Panc1 (cell line): ENCODE measurements at regions not wholly inside any gene's neighbourhood (a gene's known extent, or its start where the extent isn't known, plus 50 kb on each side); places are given as distances from the start of the nearest gene placed in this dataset.

Source experiments
- POLR2AphosphoS5 ChIP-seq: IDR thresholded peaks from 2 replicates; pipeline ENCODE4 v1.6.1; 2012; ENCODE audit warnings: mild to moderate bottlenecking, low read depth, low read length, moderate library complexity
- TF ChIP-seq, protein P1 (sequence below): fragments of 450-650 bp; IDR thresholded peaks from 2 replicates; pipeline ENCODE4 v1.5.1; 2017; ENCODE audit warnings: mild to moderate bottlenecking

DNA sequence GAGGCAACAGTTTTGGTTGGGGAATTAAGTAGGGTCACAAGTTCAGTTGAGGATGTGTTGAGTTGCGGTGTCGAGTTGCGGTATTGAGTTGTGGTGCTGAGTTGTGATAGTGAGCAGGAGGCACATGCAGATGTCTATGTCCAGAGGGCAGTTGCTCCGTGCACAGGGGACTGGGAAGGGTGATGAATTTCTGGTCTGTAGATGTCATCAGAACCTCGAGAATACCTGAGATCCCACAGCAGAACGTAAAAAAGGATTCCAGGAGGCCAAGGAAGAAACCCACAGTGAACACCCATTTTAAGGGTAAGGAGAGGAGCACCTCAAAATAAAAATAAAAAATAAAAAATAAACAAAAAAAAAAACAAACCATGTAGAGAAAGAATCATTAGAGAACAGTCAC lies 354.4 kb upstream of the ARGLU1 start:
- no peak for TF ChIP-seq POLR2AphosphoS5
- TF ChIP-seq, protein P1, sequence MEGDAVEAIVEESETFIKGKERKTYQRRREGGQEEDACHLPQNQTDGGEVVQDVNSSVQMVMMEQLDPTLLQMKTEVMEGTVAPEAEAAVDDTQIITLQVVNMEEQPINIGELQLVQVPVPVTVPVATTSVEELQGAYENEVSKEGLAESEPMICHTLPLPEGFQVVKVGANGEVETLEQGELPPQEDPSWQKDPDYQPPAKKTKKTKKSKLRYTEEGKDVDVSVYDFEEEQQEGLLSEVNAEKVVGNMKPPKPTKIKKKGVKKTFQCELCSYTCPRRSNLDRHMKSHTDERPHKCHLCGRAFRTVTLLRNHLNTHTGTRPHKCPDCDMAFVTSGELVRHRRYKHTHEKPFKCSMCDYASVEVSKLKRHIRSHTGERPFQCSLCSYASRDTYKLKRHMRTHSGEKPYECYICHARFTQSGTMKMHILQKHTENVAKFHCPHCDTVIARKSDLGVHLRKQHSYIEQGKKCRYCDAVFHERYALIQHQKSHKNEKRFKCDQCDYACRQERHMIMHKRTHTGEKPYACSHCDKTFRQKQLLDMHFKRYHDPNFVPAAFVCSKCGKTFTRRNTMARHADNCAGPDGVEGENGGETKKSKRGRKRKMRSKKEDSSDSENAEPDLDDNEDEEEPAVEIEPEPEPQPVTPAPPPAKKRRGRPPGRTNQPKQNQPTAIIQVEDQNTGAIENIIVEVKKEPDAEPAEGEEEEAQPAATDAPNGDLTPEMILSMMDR: no peak
